ENCODE measurements at regions not wholly inside any gene's neighbourhood (a gene's known extent, or its start where the extent isn't known, plus 50 kb on each side); places are given as distances from the start of the nearest gene placed in this dataset.
"Not testable (repeated sequence)": the region's sequence is repeated elsewhere in the genome, so short reads cannot be mapped to it uniquely, and the experiment has no call there.

DNA sequence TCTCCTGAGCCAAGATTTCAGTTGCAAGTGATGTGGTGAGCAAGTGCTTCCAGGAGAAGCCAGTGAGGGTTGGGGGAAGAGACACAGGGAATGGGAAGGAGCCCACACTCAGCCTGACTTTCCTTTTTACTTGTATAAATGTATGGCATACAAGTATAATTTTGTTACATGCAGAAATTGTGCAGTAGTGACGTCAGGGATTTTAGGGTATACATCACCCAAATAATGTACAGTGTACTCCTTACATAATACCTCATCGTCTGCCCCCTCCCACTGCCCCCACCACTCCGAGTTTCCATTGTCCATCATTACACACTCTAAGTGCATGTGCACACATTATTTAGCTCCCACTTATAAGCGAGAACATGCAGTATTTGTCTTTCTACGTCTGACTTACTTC lies 68.7 kb upstream of the GBA3 start:
- TF ChIP-seq, protein P1, sequence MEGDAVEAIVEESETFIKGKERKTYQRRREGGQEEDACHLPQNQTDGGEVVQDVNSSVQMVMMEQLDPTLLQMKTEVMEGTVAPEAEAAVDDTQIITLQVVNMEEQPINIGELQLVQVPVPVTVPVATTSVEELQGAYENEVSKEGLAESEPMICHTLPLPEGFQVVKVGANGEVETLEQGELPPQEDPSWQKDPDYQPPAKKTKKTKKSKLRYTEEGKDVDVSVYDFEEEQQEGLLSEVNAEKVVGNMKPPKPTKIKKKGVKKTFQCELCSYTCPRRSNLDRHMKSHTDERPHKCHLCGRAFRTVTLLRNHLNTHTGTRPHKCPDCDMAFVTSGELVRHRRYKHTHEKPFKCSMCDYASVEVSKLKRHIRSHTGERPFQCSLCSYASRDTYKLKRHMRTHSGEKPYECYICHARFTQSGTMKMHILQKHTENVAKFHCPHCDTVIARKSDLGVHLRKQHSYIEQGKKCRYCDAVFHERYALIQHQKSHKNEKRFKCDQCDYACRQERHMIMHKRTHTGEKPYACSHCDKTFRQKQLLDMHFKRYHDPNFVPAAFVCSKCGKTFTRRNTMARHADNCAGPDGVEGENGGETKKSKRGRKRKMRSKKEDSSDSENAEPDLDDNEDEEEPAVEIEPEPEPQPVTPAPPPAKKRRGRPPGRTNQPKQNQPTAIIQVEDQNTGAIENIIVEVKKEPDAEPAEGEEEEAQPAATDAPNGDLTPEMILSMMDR (IDR thresholded peaks at IDR 0.05): not testable (repeated sequence)
- not testable (repeated sequence) for TF ChIP-seq POLR2A (IDR thresholded peaks at IDR 0.05)
